ENCODE measurements at regions not wholly inside any gene's neighbourhood (a gene's known extent, or its start where the extent isn't known, plus 50 kb on each side); places are given as distances from the start of the nearest gene placed in this dataset.
"Not testable (repeated sequence)": the region's sequence is repeated elsewhere in the genome, so short reads cannot be mapped to it uniquely, and the experiment has no call there.

GRCh38 chr1:184818646-184819045, 64.0 kb upstream of the EDEM3 start (continued):
- no peak for TF ChIP-seq REST (IDR thresholded peaks at IDR 0.05; ENCODE audit: low read depth)
- TF ChIP-seq FOSL1 (IDR thresholded peaks at IDR 0.05; ENCODE audit: low read depth), result no peak
- TF ChIP-seq POLR2A (IDR thresholded peaks at IDR 0.05; ENCODE audit: borderline replicate concordance, extremely low read depth, insufficient read depth, insufficient read length), result no peak
- no peak for TF ChIP-seq JUND (IDR thresholded peaks at IDR 0.05)

- intact Hi-C loops (cut with micrococcal nuclease); BruUV-seq (replicated peaks): not testable (repeated sequence)
Observed at GRCh38 chr1:184817003-184817402, 62.3 kb upstream of the EDEM3 start.

GRCh38 chr1:184813528-184814089, 59.0 kb upstream of the EDEM3 start:
- RAD21 ChIA-PET (ENCODE audit: low non-redundant PET in 1 of 2, low total read pairs in 2 of 2, uncharacterized antibody in 2 of 2, unreplicated experiment in 2 of 2), result no interaction called here
- peaks cover 5 to 10% of the 10 kb centered on the region in 2 experiments; a peak in 3 of 4 replicates for H3K9me3 ChIP-seq (ENCODE audit: control insufficient read depth in 1 of 2, insufficient read depth in 1 of 2, low read depth in 1 of 2, low read length in 2 of 2)
- H3K9me2 ChIP-seq (ENCODE audit: insufficient read depth), result no peaks in the 10 kb centered on the region
- DNase-seq (ENCODE audit: low read depth, low spot score) (no peak), ATAC-seq (no peak)
- no peak overlapping the region for H3K4me2 ChIP-seq (ENCODE audit: low read length)
- H2AFZ ChIP-seq (ENCODE audit: low read depth, low read length, poor library complexity, severe bottlenecking), result no peak overlapping the region
- H3K27ac ChIP-seq (ENCODE audit: low read depth, low read length), result no peak overlapping the region
- H3K27me3 ChIP-seq (ENCODE audit: insufficient read depth, low read length), result no peaks in the 10 kb centered on the region
- BruUV-seq (replicated peaks), result no TSS peak
- H3K4me3 ChIP-seq (replicated peaks in 1 of 2; ENCODE audit: low read depth in 1 of 2, low read length in 2 of 2), result no peak overlapping the region
- CTCF ChIA-PET, result no interaction called here
- no peaks in the 10 kb centered on the region for H4K20me1 ChIP-seq (ENCODE audit: insufficient read depth)
- no peaks in the 10 kb centered on the region for H3K79me2 ChIP-seq (ENCODE audit: insufficient read depth, low read length)
- no peak overlapping the region for H3K9ac ChIP-seq (ENCODE audit: low read length)
- intact Hi-C loops (cut with micrococcal nuclease), result no loop called here
- H3K36me3 ChIP-seq (ENCODE audit: control insufficient read depth in 1 of 2, insufficient read depth in 2 of 2, low read length in 2 of 2), result no peaks in the 10 kb centered on the region
- POLR2A ChIA-PET, result no interaction called here
- no peaks in the 10 kb centered on the region for H3K4me1 ChIP-seq (ENCODE audit: control insufficient read depth in 1 of 2, insufficient read depth in 2 of 2, low read length in 2 of 2)
- TF ChIP-seq FOSL1 (IDR thresholded peaks at IDR 0.05; ENCODE audit: low read depth) (no peak), YY1 (IDR thresholded peaks at IDR 0.05; ENCODE audit: extremely low read depth, insufficient replicate concordance, low read depth, low read length) (no peak), MAX (IDR thresholded peaks at IDR 0.05) (no peak), POLR2AphosphoS5 (IDR thresholded peaks at IDR 0.05; ENCODE audit: low read depth, low read length) (no peak), CTCF (IDR thresholded peaks at IDR 0.05 in 2 of 3, conservative IDR thresholded peaks at IDR 0.05 in 1 of 3; ENCODE audit: borderline replicate concordance in 1 of 3, insufficient read depth in 1 of 3, low read depth in 2 of 3, low read length in 2 of 3) (no peak), ZBTB33 (IDR thresholded peaks at IDR 0.05; ENCODE audit: extremely low read depth, insufficient replicate concordance, low read length) (no peak)

More at GRCh38 chr1:184817003-184817402, 62.3 kb upstream of the EDEM3 start:
- H2AFZ ChIP-seq (ENCODE audit: low read depth, low read length, poor library complexity, severe bottlenecking); H3K9ac ChIP-seq (ENCODE audit: low read length); H3K4me2 ChIP-seq (ENCODE audit: low read length); H3K27ac ChIP-seq (ENCODE audit: low read depth, low read length); H4K20me1 ChIP-seq (ENCODE audit: insufficient read depth); H3K4me1 ChIP-seq (ENCODE audit: control insufficient read depth in 1 of 2, insufficient read depth in 2 of 2, low read length in 2 of 2); H3K36me3 ChIP-seq (ENCODE audit: control insufficient read depth in 1 of 2, insufficient read depth in 2 of 2, low read length in 2 of 2); RAD21 ChIA-PET (ENCODE audit: low non-redundant PET in 1 of 2, low total read pairs in 2 of 2, uncharacterized antibody in 2 of 2, unreplicated experiment in 2 of 2); POLR2A ChIA-PET; H3K27me3 ChIP-seq (ENCODE audit: insufficient read depth, low read length); ATAC-seq; H3K79me2 ChIP-seq (ENCODE audit: insufficient read depth, low read length); H3K9me3 ChIP-seq (ENCODE audit: control insufficient read depth in 1 of 2, insufficient read depth in 1 of 2, low read depth in 1 of 2, low read length in 2 of 2); H3K4me3 ChIP-seq (replicated peaks in 1 of 2; ENCODE audit: low read depth in 1 of 2, low read length in 2 of 2); CTCF ChIA-PET; DNase-seq (ENCODE audit: low read depth, low spot score); H3K9me2 ChIP-seq (ENCODE audit: insufficient read depth): not testable (repeated sequence)
